Tibial nerve (tissue), 4 donors: ENCODE measurements at regions not wholly inside any gene's neighbourhood (a gene's known extent, or its start where the extent isn't known, plus 50 kb on each side); places are given as distances from the start of the nearest gene placed in this dataset.
"Not testable (repeated sequence)": the region's sequence is repeated elsewhere in the genome, so short reads cannot be mapped to it uniquely, and the experiment has no call there.

ENCODE experiments used
- DNase-seq, 2 donors: peaks; one replicate each; pipeline ENCODE4 v3.0.0-alpha.2; 2019; ENCODE audit warnings: low spot score in 2 of 2
- H3K27ac ChIP-seq, 4 donors: fragments of 200-600 bp; sonication (generic) in 3 of 4; one replicate each; pipeline ENCODE4 v1.5.1; 2017 to 2019; ENCODE audit warnings: mild to moderate bottlenecking in 1 of 4
- H3K27me3 ChIP-seq, 2 donors: fragments of 200-600 bp; sonication (generic) in 1 of 2; one replicate each; pipeline versions ENCODE4 v1.5.1 to v1.6.0; 2017 to 2019
- H3K36me3 ChIP-seq, 3 donors: fragments of 200-600 bp; sonication (generic); one replicate each; pipeline ENCODE4 v1.5.1; 2018 to 2019
- H3K4me1 ChIP-seq, 4 donors: fragments of 200-600 bp; sonication (generic) in 3 of 4; one replicate each; pipeline ENCODE4 v1.5.1; 2017 to 2019
- H3K4me3 ChIP-seq, 4 donors: fragments of 200-600 bp; sonication (generic) in 3 of 4; one replicate each; pipeline ENCODE4 v1.5.1; 2017 to 2019; ENCODE audit warnings: mild to moderate bottlenecking in 1 of 4, moderate library complexity in 1 of 4
- H3K9me3 ChIP-seq, 4 donors: fragments of 200-600 bp; sonication (generic) in 3 of 4; one replicate each; pipeline ENCODE4 v1.5.1; 2017 to 2019
- CTCF ChIP-seq, 5 experiments: fragments of 200-600 bp in 3 of 5; fragments of 450-650 bp in 2 of 5; sonication (generic) in 3 of 5; IDR thresholded peaks; one replicate each; pipeline ENCODE4 v1.5.1; 2016 to 2019; ENCODE audit warnings: antibody characterized with exemption in 5 of 5, mild to moderate bottlenecking in 3 of 5, moderate library complexity in 2 of 5
- EP300 ChIP-seq, 2 donors: sonication (generic); formaldehyde crosslinking; IDR thresholded peaks; one replicate each; pipeline ENCODE4 v1.6.1; 2017; ENCODE audit warnings: antibody characterized with exemption in 2 of 2, mild to moderate bottlenecking in 1 of 2
- POLR2A ChIP-seq, 2 donors: fragments of 450-650 bp; IDR thresholded peaks; one replicate each; pipeline ENCODE4 v1.6.1; 2017; ENCODE audit warnings: antibody characterized with exemption in 2 of 2, mild to moderate bottlenecking in 2 of 2, moderate library complexity in 2 of 2
- WGBS, 2 donors: methylation state at CpG; one replicate each; pipeline ENCODE4 v1.1.5; 2018; 5-methylcytosine and 5-hydroxymethylcytosine counted together

GRCh38 chr10:8159341-8160165 lies 105.1 kb downstream of the GATA3 start:
- no peak overlapping the region for H3K4me3 ChIP-seq
- H3K4me1 ChIP-seq = no peaks in the 10 kb centered on the region
- 87 to 92% methylated on average over 9 of the region's 9 CpGs for WGBS, 2 donors
- DNase-seq = no peak
- TF ChIP-seq EP300 (IDR thresholded peaks at IDR 0.05) (no peak), POLR2A (IDR thresholded peaks at IDR 0.05) (no peak), CTCF (IDR thresholded peaks at IDR 0.05) (no peak)
- no peaks in the 10 kb centered on the region for H3K36me3 ChIP-seq
- peaks cover 0 to 2% (median 0%) of the 10 kb centered on the region in 4 donors for H3K9me3 ChIP-seq
- no peak overlapping the region for H3K27ac ChIP-seq
- no peaks in the 10 kb centered on the region for H3K27me3 ChIP-seq

GRCh38 chr10:8163824-8164223 lies 109.3 kb downstream of the GATA3 start:
- Histone ChIP-seq H3K4me1 (no peaks in the 10 kb centered on the region), H3K9me3 (peaks cover 0 to 25% (median 0%) of the 10 kb centered on the region in 4 donors), H3K36me3 (no peaks in the 10 kb centered on the region), H3K4me3 (no peak overlapping the region), H3K27me3 (no peaks in the 10 kb centered on the region), H3K27ac (no peak overlapping the region)
- TF ChIP-seq POLR2A (IDR thresholded peaks at IDR 0.05) = no peak
- TF ChIP-seq CTCF (IDR thresholded peaks at IDR 0.05) = no peak
- no peak for TF ChIP-seq EP300 (IDR thresholded peaks at IDR 0.05)
- WGBS, 2 donors = 82 to 87% methylated on average over 2 of the region's 2 CpGs
- no peak for DNase-seq

GRCh38 chr10:8164640-8165039 lies 110.2 kb downstream of the GATA3 start:
- H3K4me3 ChIP-seq, DNase-seq, H3K27me3 ChIP-seq, H3K36me3 ChIP-seq, H3K4me1 ChIP-seq, H3K27ac ChIP-seq: not testable (repeated sequence)
- WGBS, 2 donors = 84 to 94% methylated on average over 1 of the region's 1 CpG
- H3K9me3 ChIP-seq = peaks cover 0 to 32% (median 0%) of the 10 kb centered on the region in 4 donors

- no peaks in the 10 kb centered on the region for H3K27me3 ChIP-seq
- no peaks in the 10 kb centered on the region for H3K36me3 ChIP-seq
- H3K27ac ChIP-seq = no peak overlapping the region
- no peaks in the 10 kb centered on the region for H3K4me1 ChIP-seq
- TF ChIP-seq POLR2A (IDR thresholded peaks at IDR 0.05) (no peak), EP300 (IDR thresholded peaks at IDR 0.05) (no peak), CTCF (IDR thresholded peaks at IDR 0.05) (no peak)
- H3K9me3 ChIP-seq = peaks cover 0 to 42% (median 0%) of the 10 kb centered on the region in 4 donors
- H3K4me3 ChIP-seq = no peak overlapping the region
- no peak for DNase-seq
Observed at GRCh38 chr10:8168836-8169235, 114.3 kb downstream of the GATA3 start.

GRCh38 chr10:8171008-8171407 lies 116.5 kb downstream of the GATA3 start:
- TF ChIP-seq EP300 (IDR thresholded peaks at IDR 0.05) (no peak), POLR2A (IDR thresholded peaks at IDR 0.05) (no peak), CTCF (IDR thresholded peaks at IDR 0.05) (no peak)
- no peak for DNase-seq
- H3K4me1 ChIP-seq = no peaks in the 10 kb centered on the region
- no peak overlapping the region for H3K4me3 ChIP-seq
- no peak overlapping the region for H3K27ac ChIP-seq
- no peaks in the 10 kb centered on the region for H3K36me3 ChIP-seq
- peaks cover 0 to 31% (median 0%) of the 10 kb centered on the region in 4 donors for H3K9me3 ChIP-seq
- WGBS, 2 donors = 89 to 92% methylated on average over 2 of the region's 2 CpGs
- H3K27me3 ChIP-seq = no peaks in the 10 kb centered on the region
